ENCODE measurements at regions not wholly inside any gene's neighbourhood (a gene's known extent, or its start where the extent isn't known, plus 50 kb on each side); places are given as distances from the start of the nearest gene placed in this dataset.

DNA sequence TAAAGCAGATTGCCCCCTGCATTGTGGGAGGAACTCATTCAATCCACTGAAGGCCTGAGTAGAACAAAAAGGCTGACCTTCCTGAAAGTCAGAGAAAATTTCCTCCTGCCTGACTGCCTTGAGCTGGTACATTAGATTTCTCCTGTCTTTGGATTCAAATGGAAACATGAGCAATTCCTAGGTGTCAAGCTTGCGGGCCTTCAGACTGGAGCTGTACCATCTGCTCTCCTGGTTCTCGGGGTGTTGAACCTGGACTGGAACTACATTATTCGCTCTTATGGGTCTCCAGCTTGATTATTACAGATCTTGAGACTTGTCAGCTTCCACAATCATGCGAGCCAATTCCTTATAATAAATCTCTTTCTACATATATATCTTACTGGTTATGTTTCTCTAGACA, 173.6 kb upstream of the STEAP4 start:
- no peak for DNase-seq (ENCODE audit: low spot score)

More for the DNA sequence above, 173.6 kb upstream of the STEAP4 start:
- TF ChIP-seq, protein P1, sequence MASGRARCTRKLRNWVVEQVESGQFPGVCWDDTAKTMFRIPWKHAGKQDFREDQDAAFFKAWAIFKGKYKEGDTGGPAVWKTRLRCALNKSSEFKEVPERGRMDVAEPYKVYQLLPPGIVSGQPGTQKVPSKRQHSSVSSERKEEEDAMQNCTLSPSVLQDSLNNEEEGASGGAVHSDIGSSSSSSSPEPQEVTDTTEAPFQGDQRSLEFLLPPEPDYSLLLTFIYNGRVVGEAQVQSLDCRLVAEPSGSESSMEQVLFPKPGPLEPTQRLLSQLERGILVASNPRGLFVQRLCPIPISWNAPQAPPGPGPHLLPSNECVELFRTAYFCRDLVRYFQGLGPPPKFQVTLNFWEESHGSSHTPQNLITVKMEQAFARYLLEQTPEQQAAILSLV (CRISPR knock-in tag; IDR thresholded peaks at IDR 0.05; ENCODE audit: borderline replicate concordance), result no peak
- TF ChIP-seq ZNF337 (CRISPR knock-in tag; IDR thresholded peaks at IDR 0.05; ENCODE audit: borderline replicate concordance, low read depth) (no peak), ZMAT3 (CRISPR knock-in tag; conservative IDR thresholded peaks at IDR 0.05) (no peak), ZNF431 (CRISPR knock-in tag; IDR thresholded peaks at IDR 0.05; ENCODE audit: borderline replicate concordance, low read depth) (no peak), EZH2 (conservative IDR thresholded peaks at IDR 0.05; ENCODE audit: low read depth, low read length) (no peak), NFIB (CRISPR knock-in tag; IDR thresholded peaks at IDR 0.05; ENCODE audit: borderline replicate concordance) (no peak), MZF1 (CRISPR knock-in tag; IDR thresholded peaks at IDR 0.05; ENCODE audit: borderline replicate concordance) (no peak), NRL (CRISPR knock-in tag; IDR thresholded peaks at IDR 0.05; ENCODE audit: borderline replicate concordance) (no peak), XBP1 (CRISPR knock-in tag; IDR thresholded peaks at IDR 0.05) (no peak), MAFF (IDR thresholded peaks at IDR 0.05; ENCODE audit: low read depth, low read length) (no peak), ZNF484 (CRISPR knock-in tag; IDR thresholded peaks at IDR 0.05; ENCODE audit: borderline replicate concordance, low read depth) (no peak), ZNF772 (CRISPR knock-in tag; IDR thresholded peaks at IDR 0.05) (no peak), EHMT2 (IDR thresholded peaks at IDR 0.05; ENCODE audit: borderline replicate concordance, low read depth, low read length) (no peak), ZNF768 (CRISPR knock-in tag; IDR thresholded peaks at IDR 0.05) (no peak)
- TF ChIP-seq, protein P2, sequence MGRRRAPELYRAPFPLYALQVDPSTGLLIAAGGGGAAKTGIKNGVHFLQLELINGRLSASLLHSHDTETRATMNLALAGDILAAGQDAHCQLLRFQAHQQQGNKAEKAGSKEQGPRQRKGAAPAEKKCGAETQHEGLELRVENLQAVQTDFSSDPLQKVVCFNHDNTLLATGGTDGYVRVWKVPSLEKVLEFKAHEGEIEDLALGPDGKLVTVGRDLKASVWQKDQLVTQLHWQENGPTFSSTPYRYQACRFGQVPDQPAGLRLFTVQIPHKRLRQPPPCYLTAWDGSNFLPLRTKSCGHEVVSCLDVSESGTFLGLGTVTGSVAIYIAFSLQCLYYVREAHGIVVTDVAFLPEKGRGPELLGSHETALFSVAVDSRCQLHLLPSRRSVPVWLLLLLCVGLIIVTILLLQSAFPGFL (CRISPR knock-in tag; IDR thresholded peaks at IDR 0.05), result no peak
- TF ChIP-seq, protein P3, sequence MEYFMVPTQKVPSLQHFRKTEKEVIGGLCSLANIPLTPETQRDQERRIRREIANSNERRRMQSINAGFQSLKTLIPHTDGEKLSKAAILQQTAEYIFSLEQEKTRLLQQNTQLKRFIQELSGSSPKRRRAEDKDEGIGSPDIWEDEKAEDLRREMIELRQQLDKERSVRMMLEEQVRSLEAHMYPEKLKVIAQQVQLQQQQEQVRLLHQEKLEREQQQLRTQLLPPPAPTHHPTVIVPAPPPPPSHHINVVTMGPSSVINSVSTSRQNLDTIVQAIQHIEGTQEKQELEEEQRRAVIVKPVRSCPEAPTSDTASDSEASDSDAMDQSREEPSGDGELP (IDR thresholded peaks at IDR 0.05; ENCODE audit: borderline replicate concordance, low read depth), result no peak
- TF ChIP-seq, protein P4, sequence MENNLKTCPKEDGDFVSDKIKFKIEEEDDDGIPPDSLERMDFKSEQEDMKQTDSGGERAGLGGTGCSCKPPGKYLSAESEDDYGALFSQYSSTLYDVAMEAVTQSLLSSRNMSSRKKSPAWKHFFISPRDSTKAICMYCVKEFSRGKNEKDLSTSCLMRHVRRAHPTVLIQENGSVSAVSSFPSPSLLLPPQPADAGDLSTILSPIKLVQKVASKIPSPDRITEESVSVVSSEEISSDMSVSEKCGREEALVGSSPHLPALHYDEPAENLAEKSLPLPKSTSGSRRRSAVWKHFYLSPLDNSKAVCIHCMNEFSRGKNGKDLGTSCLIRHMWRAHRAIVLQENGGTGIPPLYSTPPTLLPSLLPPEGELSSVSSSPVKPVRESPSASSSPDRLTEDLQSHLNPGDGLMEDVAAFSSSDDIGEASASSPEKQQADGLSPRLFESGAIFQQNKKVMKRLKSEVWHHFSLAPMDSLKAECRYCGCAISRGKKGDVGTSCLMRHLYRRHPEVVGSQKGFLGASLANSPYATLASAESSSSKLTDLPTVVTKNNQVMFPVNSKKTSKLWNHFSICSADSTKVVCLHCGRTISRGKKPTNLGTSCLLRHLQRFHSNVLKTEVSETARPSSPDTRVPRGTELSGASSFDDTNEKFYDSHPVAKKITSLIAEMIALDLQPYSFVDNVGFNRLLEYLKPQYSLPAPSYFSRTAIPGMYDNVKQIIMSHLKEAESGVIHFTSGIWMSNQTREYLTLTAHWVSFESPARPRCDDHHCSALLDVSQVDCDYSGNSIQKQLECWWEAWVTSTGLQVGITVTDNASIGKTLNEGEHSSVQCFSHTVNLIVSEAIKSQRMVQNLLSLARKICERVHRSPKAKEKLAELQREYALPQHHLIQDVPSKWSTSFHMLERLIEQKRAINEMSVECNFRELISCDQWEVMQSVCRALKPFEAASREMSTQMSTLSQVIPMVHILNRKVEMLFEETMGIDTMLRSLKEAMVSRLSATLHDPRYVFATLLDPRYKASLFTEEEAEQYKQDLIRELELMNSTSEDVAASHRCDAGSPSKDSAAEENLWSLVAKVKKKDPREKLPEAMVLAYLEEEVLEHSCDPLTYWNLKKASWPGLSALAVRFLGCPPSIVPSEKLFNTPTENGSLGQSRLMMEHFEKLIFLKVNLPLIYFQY (CRISPR knock-in tag; IDR thresholded peaks at IDR 0.05; ENCODE audit: borderline replicate concordance), result no peak
- TF ChIP-seq, protein P5, sequence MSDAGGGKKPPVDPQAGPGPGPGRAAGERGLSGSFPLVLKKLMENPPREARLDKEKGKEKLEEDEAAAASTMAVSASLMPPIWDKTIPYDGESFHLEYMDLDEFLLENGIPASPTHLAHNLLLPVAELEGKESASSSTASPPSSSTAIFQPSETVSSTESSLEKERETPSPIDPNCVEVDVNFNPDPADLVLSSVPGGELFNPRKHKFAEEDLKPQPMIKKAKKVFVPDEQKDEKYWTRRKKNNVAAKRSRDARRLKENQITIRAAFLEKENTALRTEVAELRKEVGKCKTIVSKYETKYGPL (CRISPR knock-in tag; IDR thresholded peaks at IDR 0.05), result no peak
- no peaks in the 10 kb centered on the region for H3K27me3 ChIP-seq (ENCODE audit: control insufficient read depth in 1 of 2, insufficient read depth in 2 of 2, low read length in 2 of 2)
- H3K27ac ChIP-seq (ENCODE audit: extremely low read length, insufficient read depth, low read length), result no peak overlapping the region
- ChIA-PET POLR2A (no interaction called here), CTCF (ENCODE audit: low intra/inter-chr PET ratio, low total read pairs) (no interaction called here)
- no peak for FAIRE-seq
- H3K36me3 ChIP-seq (replicated peaks in 1 of 2; ENCODE audit: control insufficient read depth in 1 of 2, insufficient read depth in 2 of 2, low read length in 2 of 2), result no peaks in the 10 kb centered on the region
- H3K9ac ChIP-seq (ENCODE audit: insufficient read depth, low read depth, low read length), result no peak overlapping the region
- no peaks in the 10 kb centered on the region for H3K79me2 ChIP-seq (ENCODE audit: insufficient read depth, low read length)
- H4K20me1 ChIP-seq (ENCODE audit: insufficient read depth, low read length), result no peaks in the 10 kb centered on the region
- no TSS peak for BruUV-seq (replicated peaks)
- ATAC-seq, result no peak
- in situ Hi-C loops (cut with HindIII; ENCODE audit: extremely low pct_ligation_motif_present, low pct_unique_long_range_greater_than_20kb), result no loop called here
- no peak overlapping the region for H3K4me2 ChIP-seq (ENCODE audit: low read depth, low read length)
- intact Hi-C loops (cut with micrococcal nuclease; ENCODE audit: unreplicated experiment), result no loop called here
- WGBS (ENCODE audit: low lambda C conversion rate), result 15% methylated on average over 4 of the region's 4 CpGs
- no peak overlapping the region for H2AFZ ChIP-seq (ENCODE audit: low read length)
- no peak overlapping the region for H3K4me3 ChIP-seq (replicated peaks in 1 of 3; ENCODE audit: insufficient read depth in 1 of 3, low read depth in 2 of 3, low read length in 3 of 3)
- H3K4me1 ChIP-seq (ENCODE audit: insufficient read depth, low read length), result no peaks in the 10 kb centered on the region
- no peaks in the 10 kb centered on the region for H3K9me3 ChIP-seq (ENCODE audit: low read length)
